PC-9 (cell line): ENCODE measurements at regions not wholly inside any gene's neighbourhood (a gene's known extent, or its start where the extent isn't known, plus 50 kb on each side); places are given as distances from the start of the nearest gene placed in this dataset.

Experiments
- CTCF ChIP-seq: fragments of 200-600 bp; sonication (generic); conservative IDR thresholded peaks from 2 replicates; pipeline ENCODE4 v1.6.1; 2017; ENCODE audit warnings: mixed run types, antibody characterized with exemption, mild to moderate bottlenecking, moderate library complexity
- EZH2 ChIP-seq: fragments of 200-600 bp; sonication (generic); IDR thresholded peaks from 2 replicates; pipeline ENCODE4 v1.8.0; 2017; ENCODE audit warnings: antibody characterized with exemption, low read depth

DNA sequence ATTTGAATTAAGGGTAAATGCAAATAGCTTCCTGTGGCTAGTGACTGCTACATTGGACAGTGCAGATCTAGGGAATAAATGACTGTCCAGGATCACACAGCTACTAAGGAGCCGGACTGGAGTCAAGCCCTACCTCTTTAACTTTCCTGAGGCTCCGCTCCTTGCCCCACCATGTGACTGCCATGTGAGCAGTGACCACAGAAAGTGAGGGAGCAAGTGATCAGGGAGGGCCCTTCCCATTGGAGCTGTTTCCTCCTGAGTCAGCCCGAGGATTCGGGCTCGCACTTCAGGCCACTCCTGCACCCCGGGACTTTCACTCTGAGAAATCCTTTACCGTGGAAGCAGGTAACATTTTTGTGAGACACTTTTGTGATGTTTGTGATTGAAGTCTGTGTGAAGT lies 198.0 kb downstream of the ANKRD30B start:
- TF ChIP-seq CTCF (no peak), EZH2 (no peak)
